GM23338 (cell line): ENCODE measurements at regions not wholly inside any gene's neighbourhood (a gene's known extent, or its start where the extent isn't known, plus 50 kb on each side); places are given as distances from the start of the nearest gene placed in this dataset.

Experiments used
- ATAC-seq: fragments of 200-7000 bp; cut with Tn5 transposase; 3 replicates; pipeline ENCODE4 v1.9.1; 2020
- DNase-seq: peaks from one replicate; pipeline ENCODE4 v3.0.0-alpha.2; 2015; ENCODE audit warnings: low spot score
- H2AFZ ChIP-seq: fragments of 200-600 bp; sonication (generic); 2 replicates; pipeline ENCODE4 v1.8.0; 2016; ENCODE audit warnings: antibody characterized with exemption, mild to moderate bottlenecking, moderate library complexity
- H3F3A ChIP-seq: fragments of 200-600 bp; sonication (generic); replicated peaks from 2 replicates; pipeline ENCODE4 v1.8.0; 2017; ENCODE audit warnings: antibody characterized with exemption, mixed run types, low read depth
- H3K27ac ChIP-seq: fragments of 200-600 bp; sonication (generic); 2 replicates; pipeline ENCODE4 v1.6.1; 2016; ENCODE audit warnings: low read depth
- H3K27me3 ChIP-seq: fragments of 200-600 bp; sonication (generic); 2 replicates; pipeline ENCODE4 v1.8.0; 2016; ENCODE audit warnings: mild to moderate bottlenecking, mixed run types, moderate library complexity; ENCODE audit not compliant: insufficient read depth
- H3K36me3 ChIP-seq: fragments of 200-600 bp; sonication (generic); 2 replicates; pipeline ENCODE4 v1.8.0; 2016; ENCODE audit warnings: mild to moderate bottlenecking; ENCODE audit not compliant: insufficient read depth
- H3K4me1 ChIP-seq: fragments of 200-600 bp; sonication (generic); 2 replicates; pipeline ENCODE4 v1.8.0; 2016; ENCODE audit warnings: mild to moderate bottlenecking, moderate library complexity; ENCODE audit not compliant: insufficient read depth
- H3K4me2 ChIP-seq: fragments of 200-600 bp; sonication (generic); 2 replicates; pipeline ENCODE4 v1.7.1; 2017; ENCODE audit warnings: mixed run types
- H3K4me3 ChIP-seq: fragments of 200-600 bp; sonication (generic); 2 replicates; pipeline ENCODE4 v1.6.1; 2016; ENCODE audit warnings: mixed run types
- H3K79me2 ChIP-seq: fragments of 200-600 bp; sonication (generic); replicated peaks from 2 replicates; pipeline ENCODE4 v1.8.0; 2017; ENCODE audit warnings: mild to moderate bottlenecking; ENCODE audit not compliant: insufficient read depth
- H3K9me2 ChIP-seq: fragments of 200-600 bp; sonication (generic); 2 replicates; pipeline ENCODE4 v1.8.0; 2017; ENCODE audit not compliant: insufficient read depth
- H4K20me1 ChIP-seq: fragments of 200-600 bp; sonication (generic); replicated peaks from 2 replicates; pipeline ENCODE4 v1.8.0; 2017; ENCODE audit warnings: mild to moderate bottlenecking; ENCODE audit not compliant: insufficient read depth
- H3K27ac Mint-ChIP-seq: 2 replicates; pipeline ENCODE4 v1.8.0; 2020; ENCODE audit warnings: inconsistent platforms, mild to moderate bottlenecking, moderate library complexity, mixed read lengths
- H3K27me3 Mint-ChIP-seq: 3 replicates; pipeline ENCODE4 v1.8.0; 2022; ENCODE audit warnings: low read depth, mild to moderate bottlenecking, moderate library complexity, mixed read lengths, inconsistent platforms; ENCODE audit not compliant: insufficient read depth, poor library complexity
- H3K36me3 Mint-ChIP-seq: 3 replicates; pipeline ENCODE4 v1.8.0; 2021; ENCODE audit warnings: low read depth, mild to moderate bottlenecking, inconsistent platforms, moderate library complexity, mixed read lengths
- H3K4me1 Mint-ChIP-seq: 3 replicates; pipeline ENCODE4 v1.8.0; 2020; ENCODE audit warnings: mild to moderate bottlenecking, inconsistent platforms, mixed read lengths
- H3K4me3 Mint-ChIP-seq: 3 replicates; pipeline ENCODE4 v1.8.0; 2021; ENCODE audit warnings: moderate library complexity, mild to moderate bottlenecking, inconsistent platforms, mixed read lengths
- H3K9me3 Mint-ChIP-seq: 3 replicates; pipeline ENCODE4 v1.8.0; 2020; ENCODE audit warnings: moderate library complexity, mild to moderate bottlenecking, inconsistent platforms, mixed read lengths
- CREB1 ChIP-seq: fragments of 250-450 bp; sonication (Bioruptor Pico); IDR thresholded peaks from 2 replicates; pipeline ENCODE4 v1.5.0; 2020; ENCODE audit warnings: low read depth, mild to moderate bottlenecking, moderate library complexity
- ETS1 ChIP-seq: IDR thresholded peaks from 2 replicates; pipeline ENCODE4 v1.6.1; 2016; ENCODE audit warnings: antibody characterized with exemption
- EZH2 ChIP-seq: fragments of 200-600 bp; sonication (generic); IDR thresholded peaks from one replicate; pipeline ENCODE4 v1.8.0; 2017; ENCODE audit warnings: antibody characterized with exemption, mild to moderate bottlenecking, low read depth; ENCODE audit not compliant: unreplicated experiment
- EZH2phosphoT487 ChIP-seq: fragments of 200-600 bp; sonication (generic); IDR thresholded peaks from one replicate; pipeline ENCODE4 v1.8.1; 2018; ENCODE audit warnings: antibody characterized with exemption; ENCODE audit not compliant: unreplicated experiment
- JUNB ChIP-seq: IDR thresholded peaks from one replicate; pipeline ENCODE4 v1.6.1; 2016; ENCODE audit warnings: antibody characterized with exemption; ENCODE audit not compliant: unreplicated experiment
- NANOG ChIP-seq: IDR thresholded peaks from 2 replicates; pipeline ENCODE4 v1.6.1; 2016; ENCODE audit warnings: antibody characterized with exemption, borderline replicate concordance
- POLR2AphosphoS5 ChIP-seq: IDR thresholded peaks from 2 replicates; pipeline ENCODE4 v1.6.1; 2016; ENCODE audit warnings: antibody characterized with exemption, low read depth
- STAT1 ChIP-seq: IDR thresholded peaks from one replicate; pipeline ENCODE4 v1.6.1; 2016; ENCODE audit warnings: antibody characterized with exemption; ENCODE audit not compliant: unreplicated experiment
- ZNF114 ChIP-seq: fragments of 250-450 bp; sonication (Bioruptor Pico); IDR thresholded peaks from 2 replicates; pipeline ENCODE4 v1.5.0; 2020; ENCODE audit warnings: mild to moderate bottlenecking, moderate library complexity
- ZNF331 ChIP-seq: fragments of 250-450 bp; sonication (Bioruptor Pico); IDR thresholded peaks from 2 replicates; pipeline ENCODE4 v1.5.0; 2020; ENCODE audit warnings: low read depth, mild to moderate bottlenecking, moderate library complexity
- ZNF462 ChIP-seq: fragments of 250-450 bp; sonication (Bioruptor Pico); IDR thresholded peaks from 2 replicates; pipeline ENCODE4 v1.5.0; 2020; ENCODE audit warnings: mild to moderate bottlenecking, moderate library complexity
- TF ChIP-seq, protein P1 (sequence below), 2 experiments: fragments of 200-600 bp in 1 of 2; sonication (generic) in 1 of 2; conservative IDR thresholded peaks; 2 replicates each; pipeline versions ENCODE4 v1.5.1 to v1.6.1; 2016 to 2017; ENCODE audit warnings: antibody characterized with exemption in 2 of 2, low read depth in 2 of 2, mild to moderate bottlenecking in 2 of 2, moderate library complexity in 1 of 2
- TF ChIP-seq, protein P2 (sequence below): IDR thresholded peaks from one replicate; pipeline ENCODE4 v1.6.1; 2018; ENCODE audit warnings: antibody characterized with exemption; ENCODE audit not compliant: unreplicated experiment

GRCh38 chr7:51452694-51453093 lies 136.1 kb upstream of the COBL start:
- H3K4me3 Mint-ChIP-seq, result no peak overlapping the region
- no peak for ATAC-seq
- Histone ChIP-seq H3K4me3 (no peak overlapping the region), H3F3A (0 out of 2 replicates have a peak, but pooled peaks cover 3% of the 10 kb centered on the region), H3K79me2 (no peaks in the 10 kb centered on the region), H3K27ac (no peak overlapping the region), H3K4me1 (peaks cover 26% of the 10 kb centered on the region), H2AFZ (peak overlapping the region; percentile 90; the same call in 1 of the 2 replicates), H3K4me2 (no peak overlapping the region), H4K20me1 (no peaks in the 10 kb centered on the region), H3K27me3 (no peaks in the 10 kb centered on the region), H3K9me2 (peaks cover 14% of the 10 kb centered on the region; the same call in 1 of the 2 replicates), H3K36me3 (no peaks in the 10 kb centered on the region)
- TF ChIP-seq EZH2, result no peak
- no peak for TF ChIP-seq NANOG
- TF ChIP-seq ZNF114, result no peak
- TF ChIP-seq POLR2AphosphoS5, result no peak
- TF ChIP-seq CREB1 (CRISPR knock-in tag), result no peak
- TF ChIP-seq, protein P1, sequence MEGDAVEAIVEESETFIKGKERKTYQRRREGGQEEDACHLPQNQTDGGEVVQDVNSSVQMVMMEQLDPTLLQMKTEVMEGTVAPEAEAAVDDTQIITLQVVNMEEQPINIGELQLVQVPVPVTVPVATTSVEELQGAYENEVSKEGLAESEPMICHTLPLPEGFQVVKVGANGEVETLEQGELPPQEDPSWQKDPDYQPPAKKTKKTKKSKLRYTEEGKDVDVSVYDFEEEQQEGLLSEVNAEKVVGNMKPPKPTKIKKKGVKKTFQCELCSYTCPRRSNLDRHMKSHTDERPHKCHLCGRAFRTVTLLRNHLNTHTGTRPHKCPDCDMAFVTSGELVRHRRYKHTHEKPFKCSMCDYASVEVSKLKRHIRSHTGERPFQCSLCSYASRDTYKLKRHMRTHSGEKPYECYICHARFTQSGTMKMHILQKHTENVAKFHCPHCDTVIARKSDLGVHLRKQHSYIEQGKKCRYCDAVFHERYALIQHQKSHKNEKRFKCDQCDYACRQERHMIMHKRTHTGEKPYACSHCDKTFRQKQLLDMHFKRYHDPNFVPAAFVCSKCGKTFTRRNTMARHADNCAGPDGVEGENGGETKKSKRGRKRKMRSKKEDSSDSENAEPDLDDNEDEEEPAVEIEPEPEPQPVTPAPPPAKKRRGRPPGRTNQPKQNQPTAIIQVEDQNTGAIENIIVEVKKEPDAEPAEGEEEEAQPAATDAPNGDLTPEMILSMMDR (conservative IDR thresholded peaks at IDR 0.05; ENCODE audit: low read depth in 2 of 2), result no peak
- TF ChIP-seq ZNF462 (CRISPR knock-in tag), result no peak
- no peak for TF ChIP-seq ZNF331 (CRISPR knock-in tag)
- TF ChIP-seq, protein P2, sequence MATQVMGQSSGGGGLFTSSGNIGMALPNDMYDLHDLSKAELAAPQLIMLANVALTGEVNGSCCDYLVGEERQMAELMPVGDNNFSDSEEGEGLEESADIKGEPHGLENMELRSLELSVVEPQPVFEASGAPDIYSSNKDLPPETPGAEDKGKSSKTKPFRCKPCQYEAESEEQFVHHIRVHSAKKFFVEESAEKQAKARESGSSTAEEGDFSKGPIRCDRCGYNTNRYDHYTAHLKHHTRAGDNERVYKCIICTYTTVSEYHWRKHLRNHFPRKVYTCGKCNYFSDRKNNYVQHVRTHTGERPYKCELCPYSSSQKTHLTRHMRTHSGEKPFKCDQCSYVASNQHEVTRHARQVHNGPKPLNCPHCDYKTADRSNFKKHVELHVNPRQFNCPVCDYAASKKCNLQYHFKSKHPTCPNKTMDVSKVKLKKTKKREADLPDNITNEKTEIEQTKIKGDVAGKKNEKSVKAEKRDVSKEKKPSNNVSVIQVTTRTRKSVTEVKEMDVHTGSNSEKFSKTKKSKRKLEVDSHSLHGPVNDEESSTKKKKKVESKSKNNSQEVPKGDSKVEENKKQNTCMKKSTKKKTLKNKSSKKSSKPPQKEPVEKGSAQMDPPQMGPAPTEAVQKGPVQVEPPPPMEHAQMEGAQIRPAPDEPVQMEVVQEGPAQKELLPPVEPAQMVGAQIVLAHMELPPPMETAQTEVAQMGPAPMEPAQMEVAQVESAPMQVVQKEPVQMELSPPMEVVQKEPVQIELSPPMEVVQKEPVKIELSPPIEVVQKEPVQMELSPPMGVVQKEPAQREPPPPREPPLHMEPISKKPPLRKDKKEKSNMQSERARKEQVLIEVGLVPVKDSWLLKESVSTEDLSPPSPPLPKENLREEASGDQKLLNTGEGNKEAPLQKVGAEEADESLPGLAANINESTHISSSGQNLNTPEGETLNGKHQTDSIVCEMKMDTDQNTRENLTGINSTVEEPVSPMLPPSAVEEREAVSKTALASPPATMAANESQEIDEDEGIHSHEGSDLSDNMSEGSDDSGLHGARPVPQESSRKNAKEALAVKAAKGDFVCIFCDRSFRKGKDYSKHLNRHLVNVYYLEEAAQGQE, result no peak
- no peak for TF ChIP-seq EZH2phosphoT487
- no peak for TF ChIP-seq JUNB
- no peak for TF ChIP-seq STAT1
- TF ChIP-seq ETS1, result no peak
- peaks cover 10% of the 10 kb centered on the region for H3K27me3 Mint-ChIP-seq
- H3K27ac Mint-ChIP-seq, result no peak overlapping the region
- peaks cover 36% of the 10 kb centered on the region for H3K4me1 Mint-ChIP-seq
- H3K36me3 Mint-ChIP-seq, result no peaks in the 10 kb centered on the region
- no peak for DNase-seq
- no peaks in the 10 kb centered on the region for H3K9me3 Mint-ChIP-seq
